Small intestine (tissue), 7 donors: ENCODE measurements at regions not wholly inside any gene's neighbourhood (a gene's known extent, or its start where the extent isn't known, plus 50 kb on each side); places are given as distances from the start of the nearest gene placed in this dataset.

Experiments used
- DNase-seq, 2 donors: peaks; one replicate each; pipeline versions ENCODE4 v3.0.0 to v3.0.0-alpha.2; 2013
- FAIRE-seq: peaks from 2 replicates; lab custom pipeline; 2012; peaks lifted over from hg19 to GRCh38; lab: Jason Lieb, UNC
- H3K27ac ChIP-seq, 3 donors: one replicate each; pipeline ENCODE4 v1.5.1; 2013; ENCODE audit warnings: low read length in 2 of 3, mild to moderate bottlenecking in 2 of 3, control low read depth in 1 of 3, inconsistent platforms in 1 of 3, low read depth in 1 of 3, moderate library complexity in 1 of 3
- H3K27me3 ChIP-seq, 3 donors: one replicate each; pipeline ENCODE4 v1.6.1; 2013; ENCODE audit warnings: low read length in 3 of 3, inconsistent platforms in 1 of 3; ENCODE audit not compliant: control insufficient read depth in 3 of 3, insufficient read depth in 3 of 3
- H3K36me3 ChIP-seq, 3 donors: one replicate each; pipeline ENCODE4 v1.6.1; 2013; ENCODE audit warnings: low read length in 3 of 3, inconsistent platforms in 1 of 3, low read depth in 1 of 3, mild to moderate bottlenecking in 1 of 3, moderate library complexity in 1 of 3; ENCODE audit not compliant: control insufficient read depth in 3 of 3, insufficient read depth in 2 of 3
- H3K4me1 ChIP-seq, 3 donors: one replicate each; pipeline ENCODE4 v1.6.1; 2013; ENCODE audit warnings: low read length in 2 of 3, inconsistent platforms in 1 of 3, low read depth in 1 of 3, mild to moderate bottlenecking in 1 of 3, moderate library complexity in 1 of 3; ENCODE audit not compliant: control insufficient read depth in 3 of 3, insufficient read depth in 2 of 3
- H3K4me3 ChIP-seq, 3 donors: one replicate each; pipeline ENCODE4 v1.5.1; 2013; ENCODE audit warnings: low read length in 3 of 3, control low read depth in 1 of 3, inconsistent platforms in 1 of 3, low read depth in 1 of 3, mild to moderate bottlenecking in 1 of 3, moderate library complexity in 1 of 3
- H3K9me3 ChIP-seq, 2 donors: one replicate each; pipeline ENCODE4 v1.6.1; 2013; ENCODE audit warnings: low read depth in 1 of 2, low read length in 1 of 2; ENCODE audit not compliant: control insufficient read depth in 2 of 2, insufficient read depth in 1 of 2
- WGBS, 3 donors: extraction: QIAGEN DNeasy Blood & Tissue Kit; methylation state at CpG; one replicate each; pipeline ENCODE4 v1.1.7; 2013; 5-methylcytosine and 5-hydroxymethylcytosine counted together
- donor health status: healthy with polysubstance abuse.
- donor health status: control.
- donor health status: control.
- donor health status: Bipolar disorder and iron deficiency.
- donor health status: healthy.

- DNase-seq (peak in 1 of 2 donors; percentile 33), FAIRE-seq (no peak)
- no peaks in the 10 kb centered on the region for H3K36me3 ChIP-seq
- H3K4me1 ChIP-seq, result peaks cover 0 to 15% (median 0%) of the 10 kb centered on the region in 3 donors
- no peak overlapping the region for H3K27ac ChIP-seq
- peaks cover 0 to 3% of the 10 kb centered on the region in 2 donors for H3K9me3 ChIP-seq
- H3K4me3 ChIP-seq, result no peak overlapping the region
- WGBS, 3 donors, result 50 to 64% (median 61%) methylated on average over 3 of the region's 3 CpGs
- H3K27me3 ChIP-seq, result no peaks in the 10 kb centered on the region
Observed at GRCh38 chr6:63476302-63476701, 96.0 kb upstream of the LOC128125822 start.

DNA sequence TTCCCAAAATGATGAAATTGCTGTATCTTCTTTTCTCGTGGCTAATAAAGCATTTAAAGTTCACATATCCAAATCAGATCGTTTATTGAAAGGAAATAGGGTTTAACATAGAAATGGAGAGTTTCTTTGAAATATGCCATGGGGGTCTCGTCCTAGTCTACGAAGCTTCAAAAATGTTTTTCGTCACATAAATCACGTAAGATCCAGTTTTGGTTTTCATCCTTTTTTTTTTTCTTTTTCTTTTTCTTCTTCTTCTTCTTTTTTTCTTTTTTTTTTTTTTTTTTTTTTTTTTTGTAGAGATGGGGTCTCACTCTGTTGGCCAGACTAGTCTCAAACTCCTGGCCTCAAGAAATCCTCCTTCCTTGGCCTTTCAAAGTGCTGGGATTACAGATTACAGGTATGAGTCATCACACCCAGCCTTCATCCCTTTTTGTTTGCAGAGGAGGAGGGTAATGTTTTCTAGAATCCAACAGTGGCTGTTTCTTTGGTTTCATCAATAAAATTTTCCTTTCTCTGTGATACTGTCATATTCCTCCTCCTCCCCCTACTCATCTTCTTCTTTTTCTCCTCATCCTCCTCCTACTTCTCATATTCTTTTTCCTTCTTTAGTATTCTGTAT lies 94.7 kb upstream of the LOC128125822 start:
- 85 to 92% (median 89%) methylated on average over 6 of the region's 6 CpGs for WGBS, 3 donors
- H3K9me3 ChIP-seq, result no peaks in the 10 kb centered on the region
- H3K27me3 ChIP-seq, result no peaks in the 10 kb centered on the region
- peak in 1 of 2 donors; percentile 49 for DNase-seq
- no peak overlapping the region for H3K4me3 ChIP-seq
- peaks cover 0 to 15% (median 0%) of the 10 kb centered on the region in 3 donors for H3K4me1 ChIP-seq
- H3K27ac ChIP-seq, result no peak overlapping the region
- FAIRE-seq, result no peak
- no peaks in the 10 kb centered on the region for H3K36me3 ChIP-seq

GRCh38 chr6:63478734-63479133 lies 93.5 kb upstream of the LOC128125822 start:
- 50 to 84% (median 78%) methylated on average over 1 of the region's 1 CpG for WGBS, 3 donors
- DNase-seq (peak in 1 of 2 donors; percentile 49), FAIRE-seq (no peak)
- H3K27ac ChIP-seq, result peak overlapping the region in 1 of 3 donors; percentile 54
- no peaks in the 10 kb centered on the region for H3K9me3 ChIP-seq
- H3K4me1 ChIP-seq, result peaks cover 0 to 15% (median 0%) of the 10 kb centered on the region in 3 donors
- H3K27me3 ChIP-seq, result no peaks in the 10 kb centered on the region
- no peak overlapping the region for H3K4me3 ChIP-seq
- H3K36me3 ChIP-seq, result no peaks in the 10 kb centered on the region

DNA sequence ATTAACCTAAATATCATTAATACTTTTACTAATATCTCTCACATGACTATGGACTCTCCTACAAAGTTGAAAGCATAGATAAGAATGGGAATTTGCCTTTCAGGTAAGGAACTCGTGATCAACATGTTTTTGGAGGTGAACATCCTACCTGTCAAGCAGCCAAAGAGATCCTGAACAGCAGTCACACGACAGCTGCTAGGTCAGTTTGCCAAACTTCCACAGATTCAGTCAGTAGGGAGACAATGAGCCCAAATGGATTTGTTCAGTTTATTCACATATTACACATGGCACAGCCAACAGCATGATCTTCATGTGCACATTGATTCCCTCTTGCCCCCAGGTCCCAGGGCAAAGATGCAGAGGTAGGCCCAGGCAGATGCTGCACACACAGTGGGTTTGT lies 86.1 kb upstream of the LOC128125822 start:
- H3K4me1 ChIP-seq, result peaks cover 0 to 4% (median 0%) of the 10 kb centered on the region in 3 donors
- FAIRE-seq (no peak), DNase-seq (peak in 1 of 2 donors; percentile 50)
- WGBS, 3 donors, result 32 to 62% (median 35%) methylated on average over 2 of the region's 2 CpGs
- no peaks in the 10 kb centered on the region for H3K27me3 ChIP-seq
- H3K27ac ChIP-seq, result peak overlapping the region in 1 of 3 donors; percentile 50
- H3K9me3 ChIP-seq, result peaks cover 0 to 2% of the 10 kb centered on the region in 2 donors
- H3K36me3 ChIP-seq, result no peaks in the 10 kb centered on the region
- no peak overlapping the region for H3K4me3 ChIP-seq

DNA sequence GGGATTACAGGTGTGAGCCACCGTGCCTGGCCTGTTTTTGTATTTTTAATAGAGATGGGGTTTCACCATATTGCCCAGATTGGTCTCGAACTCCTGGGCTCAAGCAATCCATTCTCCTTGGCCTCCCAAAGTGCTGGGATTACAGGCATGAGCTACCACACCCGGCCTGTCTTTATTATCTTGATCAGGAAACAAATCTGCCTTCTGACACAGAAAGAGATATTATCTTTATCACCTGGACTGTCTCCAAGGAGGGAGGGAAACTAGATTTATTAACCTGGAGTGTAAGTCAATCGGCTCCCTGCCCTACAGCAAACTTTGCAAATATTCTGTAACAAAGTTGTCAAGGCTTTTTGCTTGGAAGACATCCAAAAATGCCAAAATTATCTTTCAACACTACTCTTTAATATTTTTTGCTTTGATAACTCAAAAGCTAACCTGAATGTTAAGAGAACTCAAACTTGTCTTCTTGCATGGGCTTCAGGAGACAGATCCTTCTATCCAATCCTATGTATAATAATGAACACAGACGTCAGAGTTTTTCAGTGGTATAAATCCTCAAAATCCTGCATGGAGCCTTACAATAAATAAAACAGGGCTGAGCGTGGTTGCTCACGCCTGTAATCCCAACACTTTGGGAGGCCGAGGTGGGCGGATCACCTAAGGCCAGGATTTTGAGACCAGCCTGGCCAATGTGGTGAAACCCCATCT lies 85.0 kb upstream of the LOC128125822 start:
- peaks cover 0 to 2% of the 10 kb centered on the region in 2 donors for H3K9me3 ChIP-seq
- H3K27me3 ChIP-seq, result no peaks in the 10 kb centered on the region
- no peak for DNase-seq
- WGBS, 3 donors, result 60 to 74% (median 65%) methylated on average over 9 of the region's 9 CpGs
- H3K27ac ChIP-seq, result no peak overlapping the region
- peaks cover 0 to 4% (median 0%) of the 10 kb centered on the region in 3 donors for H3K4me1 ChIP-seq
- no peaks in the 10 kb centered on the region for H3K36me3 ChIP-seq
- no peak for FAIRE-seq
- H3K4me3 ChIP-seq, result no peak overlapping the region

DNA sequence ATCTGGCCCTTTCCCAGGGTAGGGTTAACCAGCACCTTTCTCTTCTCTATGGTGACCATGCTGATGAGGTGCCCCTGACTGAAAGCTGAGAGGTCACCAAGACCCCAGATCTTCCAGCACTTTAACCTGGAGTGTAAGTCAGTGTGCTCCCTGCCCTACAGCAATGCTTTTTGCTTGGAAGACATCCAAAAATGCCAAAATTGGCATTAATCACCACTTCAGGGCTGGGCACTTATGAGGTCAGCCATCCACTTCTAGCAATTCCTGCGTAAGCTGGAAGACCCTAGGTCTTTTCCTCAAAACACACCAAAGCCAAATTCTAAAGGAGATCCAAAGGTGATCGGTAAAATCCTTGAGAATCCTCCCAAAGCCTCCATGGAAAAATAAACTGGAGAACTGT lies 81.2 kb upstream of the LOC128125822 start:
- no peak overlapping the region for H3K4me3 ChIP-seq
- H3K9me3 ChIP-seq, result peaks cover 0 to 3% of the 10 kb centered on the region in 2 donors
- H3K4me1 ChIP-seq, result peaks cover 0 to 7% (median 0%) of the 10 kb centered on the region in 3 donors
- H3K27me3 ChIP-seq, result no peaks in the 10 kb centered on the region
- no peak overlapping the region for H3K27ac ChIP-seq
- FAIRE-seq (no peak), DNase-seq (no peak)
- H3K36me3 ChIP-seq, result no peaks in the 10 kb centered on the region
- 85 to 95% (median 92%) methylated on average over 2 of the region's 2 CpGs for WGBS, 3 donors

DNA sequence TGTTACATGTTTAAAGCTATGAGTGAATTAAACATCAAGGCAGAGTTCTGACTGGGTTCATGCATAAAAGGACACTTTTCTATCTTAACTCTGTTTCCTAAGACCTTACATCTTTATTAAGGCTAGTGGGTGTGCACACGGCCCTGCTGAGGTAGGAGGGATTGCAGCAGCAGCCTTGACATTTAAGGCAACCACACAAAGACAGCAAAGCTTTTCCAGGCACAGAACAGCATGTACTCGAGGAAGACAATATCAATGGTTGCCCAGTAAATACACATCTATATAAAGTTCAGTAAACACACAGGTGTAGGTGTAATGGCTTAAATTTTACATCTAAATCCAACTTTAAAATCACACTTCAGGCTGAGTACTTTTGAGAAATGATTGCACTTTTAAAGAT lies 79.8 kb upstream of the LOC128125822 start:
- H3K36me3 ChIP-seq, result no peaks in the 10 kb centered on the region
- no peak overlapping the region for H3K27ac ChIP-seq
- WGBS, 3 donors, result 12 to 46% (median 13%) methylated on average over 2 of the region's 2 CpGs
- DNase-seq, result no peak
- H3K4me3 ChIP-seq, result no peak overlapping the region
- peaks cover 0 to 7% of the 10 kb centered on the region in 2 donors for H3K9me3 ChIP-seq
- no peak for FAIRE-seq
- peaks cover 0 to 6% (median 0%) of the 10 kb centered on the region in 3 donors for H3K4me1 ChIP-seq
- H3K27me3 ChIP-seq, result no peaks in the 10 kb centered on the region

- no peak for FAIRE-seq
- 36 to 53% (median 52%) methylated on average over 1 of the region's 1 CpG for WGBS, 3 donors
- peaks cover 0 to 6% (median 0%) of the 10 kb centered on the region in 3 donors for H3K4me1 ChIP-seq
- H3K36me3 ChIP-seq, result no peaks in the 10 kb centered on the region
- H3K27me3 ChIP-seq, result no peaks in the 10 kb centered on the region
- peaks cover 0 to 7% of the 10 kb centered on the region in 2 donors for H3K9me3 ChIP-seq
- H3K27ac ChIP-seq, result no peak overlapping the region
- no peak for DNase-seq
- no peak overlapping the region for H3K4me3 ChIP-seq
Observed at GRCh38 chr6:63493557-63493956, 78.7 kb upstream of the LOC128125822 start.
